ENCODE measurements at regions not wholly inside any gene's neighbourhood (a gene's known extent, or its start where the extent isn't known, plus 50 kb on each side); places are given as distances from the start of the nearest gene placed in this dataset.

DNA sequence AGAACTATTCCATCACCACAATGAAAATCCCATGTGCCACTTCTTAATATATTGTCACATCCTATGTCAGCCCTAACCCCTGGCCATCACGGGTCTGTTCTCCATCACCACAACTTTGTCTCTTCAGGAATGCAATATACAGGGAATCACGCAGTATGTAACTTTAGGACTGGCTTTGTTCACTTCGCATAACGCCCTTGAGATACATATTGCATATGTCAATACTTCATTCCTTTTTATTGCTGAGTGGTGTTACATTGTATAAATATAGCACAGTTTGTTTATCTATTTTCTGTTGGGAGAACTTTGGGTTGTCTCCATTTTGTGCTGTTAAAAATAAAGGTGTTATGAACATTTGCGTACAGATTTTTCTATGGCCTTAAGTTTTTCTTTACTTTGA is 195.4 kb upstream of the ZMIZ1 start:
- no peak for DNase-seq (ENCODE audit: extremely low spot score)
- POLR2A ChIA-PET = no interaction called here
- TF ChIP-seq, protein P1, sequence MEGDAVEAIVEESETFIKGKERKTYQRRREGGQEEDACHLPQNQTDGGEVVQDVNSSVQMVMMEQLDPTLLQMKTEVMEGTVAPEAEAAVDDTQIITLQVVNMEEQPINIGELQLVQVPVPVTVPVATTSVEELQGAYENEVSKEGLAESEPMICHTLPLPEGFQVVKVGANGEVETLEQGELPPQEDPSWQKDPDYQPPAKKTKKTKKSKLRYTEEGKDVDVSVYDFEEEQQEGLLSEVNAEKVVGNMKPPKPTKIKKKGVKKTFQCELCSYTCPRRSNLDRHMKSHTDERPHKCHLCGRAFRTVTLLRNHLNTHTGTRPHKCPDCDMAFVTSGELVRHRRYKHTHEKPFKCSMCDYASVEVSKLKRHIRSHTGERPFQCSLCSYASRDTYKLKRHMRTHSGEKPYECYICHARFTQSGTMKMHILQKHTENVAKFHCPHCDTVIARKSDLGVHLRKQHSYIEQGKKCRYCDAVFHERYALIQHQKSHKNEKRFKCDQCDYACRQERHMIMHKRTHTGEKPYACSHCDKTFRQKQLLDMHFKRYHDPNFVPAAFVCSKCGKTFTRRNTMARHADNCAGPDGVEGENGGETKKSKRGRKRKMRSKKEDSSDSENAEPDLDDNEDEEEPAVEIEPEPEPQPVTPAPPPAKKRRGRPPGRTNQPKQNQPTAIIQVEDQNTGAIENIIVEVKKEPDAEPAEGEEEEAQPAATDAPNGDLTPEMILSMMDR (IDR thresholded peaks at IDR 0.05; ENCODE audit: control extremely low read depth, extremely low read depth, low read depth, missing control alignments) = no peak

DNA sequence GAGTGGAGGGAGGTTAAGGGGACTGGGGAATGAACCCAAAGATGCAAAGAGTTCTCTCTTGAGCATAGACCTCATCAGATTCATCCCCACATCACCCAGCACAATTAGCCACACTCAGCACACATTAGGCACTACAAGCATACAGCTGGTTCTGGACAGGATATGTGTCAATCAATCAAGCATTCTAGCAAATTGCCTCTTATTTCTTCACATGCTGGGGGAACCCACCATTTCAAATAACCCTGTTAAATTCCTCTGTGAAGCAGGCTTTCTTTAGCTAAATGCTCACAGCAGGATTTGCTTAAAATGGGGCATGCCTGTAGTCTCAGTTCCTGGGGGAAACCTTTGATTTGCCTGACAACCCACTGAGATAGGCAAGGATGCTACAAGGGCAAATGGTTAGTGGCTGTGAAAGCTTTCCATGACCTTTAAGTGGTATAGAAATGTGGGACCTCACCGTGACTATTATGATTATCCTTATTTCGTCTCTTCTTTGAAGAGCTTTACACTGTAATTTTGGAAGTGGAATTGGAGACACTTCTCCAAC is 193.4 kb upstream of the ZMIZ1 start:
- DNase-seq (ENCODE audit: extremely low spot score) = no peak
- ChIA-PET CTCF (interaction anchor here (1.2 kb wide), 1 partner anchor 322 kb away, joined by 4 read pairs; no protein-coding TSS in a partner anchor), POLR2A (no interaction called here)
- TF ChIP-seq, protein P1 (IDR thresholded peaks at IDR 0.05; ENCODE audit: control extremely low read depth, extremely low read depth, low read depth, missing control alignments) = no peak

More for the DNA sequence above, 195.4 kb upstream of the ZMIZ1 start:
- CTCF ChIA-PET = no interaction called here

DNA sequence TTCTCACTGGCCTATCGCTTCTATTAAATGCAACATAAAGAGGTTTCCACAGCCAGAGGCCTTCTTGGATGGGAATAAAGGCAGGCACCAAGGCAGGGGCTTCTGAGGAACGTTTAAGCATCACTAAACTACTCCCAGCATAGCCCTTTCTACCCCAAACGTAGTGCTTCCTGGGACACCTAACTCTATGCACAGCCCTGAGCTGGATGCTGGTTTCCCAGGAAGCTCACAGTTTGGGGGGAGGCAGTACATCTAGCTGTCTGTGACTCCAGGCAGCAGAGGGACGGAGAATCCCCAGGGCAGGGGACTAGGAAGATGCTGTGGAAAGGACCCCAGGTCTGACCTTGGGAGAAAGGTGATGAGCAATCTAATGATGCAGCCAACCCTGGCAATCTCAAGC is 192.8 kb upstream of the ZMIZ1 start:
- DNase-seq (ENCODE audit: extremely low spot score) = no peak
- TF ChIP-seq, protein P1 (IDR thresholded peaks at IDR 0.05; ENCODE audit: control extremely low read depth, extremely low read depth, low read depth, missing control alignments) = no peak
- ChIA-PET CTCF (interaction anchor here (1.2 kb wide), 1 partner anchor 10 kb away, joined by 3 read pairs; no protein-coding TSS in a partner anchor), POLR2A (no interaction called here)

DNA sequence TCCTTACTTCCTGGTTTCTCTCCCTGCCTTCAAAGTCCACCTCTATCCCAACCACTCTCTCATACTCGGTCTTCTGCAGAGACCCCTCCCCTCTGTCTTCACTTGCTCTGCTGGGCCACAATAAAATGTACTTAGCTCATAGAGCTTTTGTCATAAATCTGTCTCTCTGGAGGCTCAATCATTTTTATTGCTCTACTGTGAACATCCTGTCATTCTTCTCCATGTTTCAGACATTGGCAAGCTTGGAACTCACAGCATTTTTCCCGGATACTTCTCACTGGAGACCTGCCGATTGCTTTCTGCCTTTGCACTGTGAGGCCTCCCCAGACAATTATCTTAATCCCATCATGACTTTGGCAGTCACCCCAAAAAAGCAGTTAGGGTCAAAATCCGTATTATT is 192.3 kb upstream of the ZMIZ1 start:
- no peak for DNase-seq (ENCODE audit: extremely low spot score)
- ChIA-PET CTCF (interaction anchor here (1.2 kb wide), 1 partner anchor 10 kb away, joined by 3 read pairs; no protein-coding TSS in a partner anchor), POLR2A (no interaction called here)
- TF ChIP-seq, protein P1 (IDR thresholded peaks at IDR 0.05; ENCODE audit: control extremely low read depth, extremely low read depth, low read depth, missing control alignments) = no peak

DNA sequence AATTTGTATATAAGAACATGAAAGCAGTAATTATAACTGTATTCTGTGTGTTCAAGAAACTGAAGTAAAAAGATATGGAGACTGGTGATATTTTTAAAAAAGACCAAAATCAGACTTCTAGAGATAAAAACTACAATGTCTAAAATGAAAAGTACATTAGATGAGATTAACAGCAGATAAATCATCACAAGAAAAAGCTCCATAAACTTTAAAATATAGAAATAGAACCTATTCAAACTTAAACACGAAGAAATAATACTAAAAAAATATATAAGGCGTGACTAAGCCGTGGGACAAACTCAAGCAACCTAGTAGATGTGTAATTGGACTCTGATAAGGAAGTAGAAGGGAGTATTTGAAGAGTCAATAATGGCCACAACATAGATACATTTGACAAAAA is 189.1 kb upstream of the ZMIZ1 start:
- ChIA-PET POLR2A (no interaction called here), CTCF (no interaction called here)
- TF ChIP-seq, protein P1 (IDR thresholded peaks at IDR 0.05; ENCODE audit: control extremely low read depth, extremely low read depth, low read depth, missing control alignments) = no peak
- no peak for DNase-seq (ENCODE audit: extremely low spot score)

DNA sequence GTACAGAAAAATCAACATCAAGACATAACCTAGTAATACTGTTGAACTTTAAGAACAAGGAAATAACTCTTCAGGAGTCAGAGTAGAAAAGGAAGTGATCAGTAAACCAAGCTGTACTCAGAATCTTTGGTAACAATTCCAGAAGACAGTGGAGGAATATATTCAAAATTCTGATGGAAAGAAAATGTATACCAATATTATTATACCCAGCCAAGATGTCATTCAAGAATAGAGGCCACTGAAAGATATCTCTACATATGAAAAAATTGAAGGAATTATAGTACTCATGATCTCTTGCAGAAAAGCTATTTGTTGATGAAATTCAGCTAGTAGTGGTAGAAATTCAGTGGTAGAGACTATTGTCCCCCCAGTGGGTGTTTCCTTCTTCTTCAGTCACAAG is 182.6 kb upstream of the ZMIZ1 start:
- CTCF ChIA-PET = interaction anchor here (1.1 to 1.6 kb wide), 2 partner anchors 10 to 309 kb away, joined by 3 to 4 read pairs; no protein-coding TSS in a partner anchor
- POLR2A ChIA-PET = no interaction called here
- TF ChIP-seq, protein P1 (IDR thresholded peaks at IDR 0.05; ENCODE audit: control extremely low read depth, extremely low read depth, low read depth, missing control alignments) = no peak
- no peak for DNase-seq (ENCODE audit: extremely low spot score)

Measured in GM10248 (cell line).